Activated CD8-positive, alpha-beta memory T cell treated with anti-CD3 and anti-CD28 coated beads for 36 hours (primary cell): ENCODE measurements at regions not wholly inside any gene's neighbourhood (a gene's known extent, or its start where the extent isn't known, plus 50 kb on each side); places are given as distances from the start of the nearest gene placed in this dataset.
"Not testable (repeated sequence)": the region's sequence is repeated elsewhere in the genome, so short reads cannot be mapped to it uniquely, and the experiment has no call there.

Experiments used
- CTCF ChIA-PET: fragments of 350-600 bp; sonication (Branson Sonifier 250); formaldehyde crosslinking; loops from one replicate; lab custom pipeline; 2021; ENCODE audit warnings: antibody characterized with exemption; lab: Charles Lee
- POLR2A ChIA-PET: fragments of 350-600 bp; sonication (Branson Sonifier 250); formaldehyde crosslinking; loops from one replicate; lab custom pipeline; 2021; ENCODE audit warnings: antibody characterized with exemption; lab: Charles Lee

- CTCF ChIA-PET, result no interaction called here
- POLR2A ChIA-PET, result no interaction called here
Observed at GRCh38 chr22:48407256-48407955, 1420.3 kb downstream of the BRD1 start.

- ChIA-PET CTCF (no interaction called here), POLR2A (no interaction called here)
Observed at GRCh38 chr22:48406161-48406560, 1421.5 kb downstream of the BRD1 start.

GRCh38 chr22:48405741-48406140 lies 1421.9 kb downstream of the BRD1 start:
- ChIA-PET CTCF (no interaction called here), POLR2A (no interaction called here)

GRCh38 chr22:48404801-48405447 lies 1422.7 kb downstream of the BRD1 start:
- CTCF ChIA-PET, result no interaction called here
- POLR2A ChIA-PET, result no interaction called here

- CTCF ChIA-PET, result no interaction called here
- POLR2A ChIA-PET, result no interaction called here
Observed at GRCh38 chr22:48403521-48404403, 1423.9 kb downstream of the BRD1 start.

GRCh38 chr22:48402591-48403031 lies 1425.1 kb downstream of the BRD1 start:
- ChIA-PET CTCF (no interaction called here), POLR2A (no interaction called here)

GRCh38 chr22:48401523-48401922 lies 1426.2 kb downstream of the BRD1 start:
- CTCF ChIA-PET, POLR2A ChIA-PET: not testable (repeated sequence)

- CTCF ChIA-PET, result no interaction called here
- POLR2A ChIA-PET, result no interaction called here
Observed at GRCh38 chr22:48398181-48398905, 1429.3 kb downstream of the BRD1 start.

- CTCF ChIA-PET, result no interaction called here
- POLR2A ChIA-PET, result no interaction called here
Observed at GRCh38 chr22:48397531-48398180, 1430.0 kb downstream of the BRD1 start.

- POLR2A ChIA-PET, result no interaction called here
- CTCF ChIA-PET, result no interaction called here
Observed at GRCh38 chr22:48396785-48397530, 1430.7 kb downstream of the BRD1 start.

- CTCF ChIA-PET, result no interaction called here
- POLR2A ChIA-PET, result no interaction called here
Observed at GRCh38 chr22:48396091-48396784, 1431.4 kb downstream of the BRD1 start.

GRCh38 chr22:48395201-48395600 lies 1432.5 kb downstream of the BRD1 start:
- ChIA-PET POLR2A (no interaction called here), CTCF (no interaction called here)

- ChIA-PET POLR2A (no interaction called here), CTCF (no interaction called here)
Observed at GRCh38 chr22:48394787-48395186, 1432.9 kb downstream of the BRD1 start.

- ChIA-PET POLR2A (no interaction called here), CTCF (interaction anchor here (0.6 kb wide), 1 partner anchor 879 kb away, joined by 3 read pairs; no protein-coding TSS in a partner anchor)
Observed at GRCh38 chr22:48393885-48394284, 1433.8 kb downstream of the BRD1 start.

- ChIA-PET CTCF (no interaction called here), POLR2A (no interaction called here)
Observed at GRCh38 chr22:48393041-48393370, 1434.7 kb downstream of the BRD1 start.

GRCh38 chr22:48391820-48392219 lies 1435.9 kb downstream of the BRD1 start:
- CTCF ChIA-PET, result no interaction called here
- POLR2A ChIA-PET, result no interaction called here

- ChIA-PET CTCF (no interaction called here), POLR2A (no interaction called here)
Observed at GRCh38 chr22:48391171-48391711, 1436.4 kb downstream of the BRD1 start.

GRCh38 chr22:48389916-48390315 lies 1437.8 kb downstream of the BRD1 start:
- CTCF ChIA-PET, result no interaction called here
- POLR2A ChIA-PET, result no interaction called here
